GM18858 (cell line): ENCODE measurements at regions not wholly inside any gene's neighbourhood (a gene's known extent, or its start where the extent isn't known, plus 50 kb on each side); places are given as distances from the start of the nearest gene placed in this dataset.
A peak's percentile ranks its signal among the peaks of the same experiment; 100 is the strongest.
"Not testable (repeated sequence)": the region's sequence is repeated elsewhere in the genome, so short reads cannot be mapped to it uniquely, and the experiment has no call there.

ENCODE experiments used
- ATAC-seq: cut with Tn5 transposase; IDR thresholded peaks from one replicate; pipeline ENCODE4 v1.9.1; 2021; ENCODE audit not compliant: unreplicated experiment

DNA sequence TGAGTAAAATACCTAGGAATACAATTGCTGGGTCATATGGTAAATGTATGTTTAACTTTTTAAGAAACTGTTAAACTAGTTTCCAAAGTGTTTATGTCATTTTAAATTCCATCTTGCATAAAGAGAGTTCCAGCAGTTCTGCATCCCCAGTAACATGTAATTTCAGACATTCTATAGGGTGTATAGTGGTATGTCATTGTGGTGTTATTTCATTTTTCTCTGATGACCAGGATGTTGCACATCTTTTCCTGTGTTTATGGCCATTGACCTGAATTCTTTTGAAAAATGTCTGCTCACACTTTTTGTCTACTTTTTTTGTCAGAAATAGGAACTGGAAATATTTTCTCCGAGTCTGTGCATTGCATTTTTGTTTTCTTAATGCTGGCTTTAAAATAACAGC lies 128.9 kb downstream of the TMEM200A start:
- ATAC-seq: no peak

DNA sequence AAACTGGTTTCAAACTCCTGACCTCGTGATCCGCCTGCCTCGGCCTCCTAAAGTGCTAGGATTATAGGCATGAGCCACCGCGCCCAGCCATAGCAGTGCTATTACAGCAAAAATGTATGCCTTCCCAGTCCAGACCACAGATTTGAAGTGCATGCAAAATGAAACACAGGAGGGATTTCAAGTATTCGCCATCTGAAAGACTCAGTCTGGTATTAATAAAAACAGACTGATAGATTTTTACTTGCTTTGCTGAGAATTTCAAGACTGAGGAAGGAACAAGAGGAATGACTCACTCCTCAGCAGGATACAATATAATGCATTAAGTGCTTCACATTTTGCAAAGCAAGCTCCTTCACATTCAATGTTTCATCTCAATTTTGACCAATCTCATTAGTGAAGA lies 134.9 kb downstream of the TMEM200A start:
- no peak for ATAC-seq

DNA sequence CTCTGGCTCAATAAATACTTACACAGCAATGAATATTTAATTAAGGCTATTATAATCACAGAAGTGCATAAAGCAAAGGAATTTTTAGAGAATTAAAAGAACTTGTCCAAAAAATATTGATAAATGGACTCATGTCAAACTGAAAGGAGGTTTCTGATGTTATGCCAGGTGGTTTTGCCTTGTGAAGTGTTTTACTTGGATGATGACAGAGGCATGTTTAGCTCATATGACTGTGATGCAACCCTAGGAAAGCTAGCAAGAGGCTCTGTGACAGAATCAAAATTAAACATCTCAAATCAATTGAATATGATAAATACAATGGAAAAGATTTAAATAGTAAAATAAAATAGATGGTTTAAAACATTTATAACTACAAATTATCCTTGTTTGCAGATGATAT lies 137.3 kb downstream of the TMEM200A start:
- no peak for ATAC-seq

DNA sequence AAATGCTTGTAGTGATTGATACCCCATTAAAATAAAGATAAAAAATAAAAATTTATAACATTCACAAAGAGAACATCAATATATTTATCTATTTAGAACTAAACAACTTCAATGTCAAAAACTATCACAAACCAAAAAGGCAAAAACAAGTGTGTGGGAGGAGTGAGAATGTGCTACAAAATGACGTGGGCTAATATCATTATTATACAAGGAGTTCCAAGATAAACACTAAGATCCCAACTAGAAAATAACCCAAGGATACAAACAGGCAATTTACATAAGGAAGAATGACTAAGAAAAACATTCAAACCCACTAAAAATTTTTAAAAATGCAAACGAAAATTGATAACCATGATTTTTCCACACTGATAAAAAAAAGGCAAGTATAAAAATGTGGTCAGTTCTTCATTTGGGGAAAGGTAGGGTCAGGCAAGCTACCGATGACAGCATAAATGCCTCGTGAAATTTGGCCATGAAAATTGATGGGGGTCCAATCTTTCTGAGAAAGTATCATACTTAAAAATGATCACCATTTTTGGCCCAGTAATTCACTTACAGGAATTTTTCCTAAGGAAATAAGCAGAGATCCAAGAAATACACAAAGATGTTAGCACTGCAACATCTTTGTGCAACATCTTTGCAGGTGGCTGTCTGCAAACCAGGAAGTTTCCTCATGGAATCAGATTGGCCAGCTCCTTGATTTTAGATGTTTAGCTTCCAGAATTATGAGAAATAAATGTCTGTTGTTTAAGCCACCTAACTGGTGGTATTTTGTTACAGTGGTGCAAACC lies 140.2 kb downstream of the TMEM200A start:
- no peak for ATAC-seq

DNA sequence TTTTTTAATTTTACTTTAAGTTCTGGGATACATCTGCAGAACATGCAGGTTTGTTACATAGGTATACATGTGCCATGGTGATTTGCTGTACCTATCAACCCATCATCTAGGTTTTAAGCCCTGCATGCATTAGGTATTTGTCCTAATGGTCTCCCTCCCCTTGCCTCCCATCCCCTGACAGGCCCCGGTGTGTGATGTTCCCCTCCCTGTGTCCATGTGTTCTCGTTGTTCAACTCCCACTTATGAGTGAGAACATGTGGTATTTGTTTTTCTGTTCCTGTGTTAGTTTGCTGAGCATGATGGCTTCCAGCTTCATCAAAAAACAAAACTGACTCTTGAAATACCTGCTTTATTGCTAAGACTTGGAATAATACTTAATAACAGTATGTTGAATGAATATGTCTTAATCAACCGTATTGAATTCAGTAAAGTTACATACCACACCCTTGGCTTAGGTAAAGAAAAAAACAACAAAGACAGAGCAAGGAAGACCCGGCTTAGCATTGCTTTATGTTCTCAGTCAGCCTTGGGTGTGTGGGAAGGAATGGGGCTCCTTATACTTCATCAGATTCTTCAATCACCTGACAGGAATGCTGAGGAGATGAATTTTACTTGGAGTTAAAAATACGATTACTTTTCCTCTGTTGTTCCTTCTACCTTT lies 141.3 kb downstream of the TMEM200A start:
- ATAC-seq: not testable (repeated sequence)

DNA sequence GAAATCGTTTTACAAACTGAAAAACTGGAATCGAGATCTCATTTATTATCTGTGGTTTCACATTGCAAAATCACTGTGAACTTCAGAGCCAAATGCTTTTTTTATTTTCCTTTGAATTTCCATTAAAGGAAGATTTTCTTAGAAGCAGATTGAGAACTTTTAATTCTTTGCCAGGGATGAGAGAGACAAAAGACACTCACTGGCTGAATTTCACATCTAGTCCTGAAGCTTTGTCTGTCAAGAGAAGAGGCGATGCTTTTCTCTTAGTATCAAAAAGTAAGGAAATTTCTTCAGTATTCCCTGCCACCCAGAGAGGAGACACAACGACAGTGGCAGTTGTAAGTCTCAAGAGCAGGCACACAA lies 141.8 kb downstream of the TMEM200A start:
- ATAC-seq: no peak

DNA sequence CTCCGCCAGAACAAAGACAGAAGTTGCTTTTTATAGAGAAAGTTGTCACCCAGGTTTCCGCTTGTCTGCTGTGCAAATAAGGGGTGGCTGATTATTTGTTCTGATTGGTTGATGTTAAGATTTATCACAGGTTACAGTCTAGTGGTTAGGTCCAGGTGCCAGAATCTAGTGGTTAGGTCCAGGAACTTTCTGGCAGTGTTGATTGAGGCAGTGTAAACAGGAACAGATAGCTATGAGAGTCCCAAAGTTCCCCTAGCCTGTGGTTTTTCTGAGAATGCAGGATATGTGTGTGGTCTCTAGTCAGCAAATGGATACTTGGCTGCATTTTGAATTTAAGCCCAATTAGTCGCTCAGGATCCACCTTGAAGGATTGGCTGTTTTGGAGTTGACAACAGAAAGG lies 148.0 kb downstream of the TMEM200A start:
- ATAC-seq: peak; percentile 57

DNA sequence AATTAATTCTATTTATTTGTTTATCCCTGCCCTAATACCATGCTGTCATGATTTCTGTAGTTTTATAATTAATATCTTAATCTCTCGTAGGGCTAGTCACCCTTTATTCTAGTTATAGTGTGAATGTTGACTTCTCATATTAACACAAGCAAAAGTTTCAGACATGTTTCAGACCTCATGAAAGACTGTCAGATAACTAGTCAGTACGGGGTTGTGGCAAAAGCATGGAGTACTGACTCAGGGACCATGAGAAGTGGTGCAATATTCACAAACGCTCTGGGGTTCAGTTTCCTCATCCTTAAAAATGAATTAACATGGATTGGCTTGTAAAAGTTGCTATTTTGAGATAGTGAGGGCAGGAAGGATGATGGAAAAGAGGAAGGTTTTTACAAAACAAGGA lies 148.9 kb downstream of the TMEM200A start:
- no peak for ATAC-seq

DNA sequence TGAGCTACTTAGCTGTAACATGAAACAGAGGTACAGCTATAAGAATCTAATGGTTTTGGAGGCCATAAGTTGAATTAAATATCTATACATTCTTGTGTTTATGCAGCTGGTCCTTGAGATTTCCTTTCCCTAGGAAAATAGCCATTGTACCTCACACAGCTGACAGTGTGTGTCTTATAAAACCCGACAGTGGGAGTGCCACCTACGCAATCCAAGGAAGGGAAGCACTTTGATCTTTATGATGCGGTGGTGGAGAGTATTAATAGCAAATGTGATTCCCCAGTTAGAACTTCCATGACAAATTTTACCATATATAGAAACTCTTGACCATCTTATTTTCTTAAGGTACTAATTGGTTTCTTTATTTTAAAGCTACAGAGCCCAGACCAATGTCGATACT lies 149.5 kb downstream of the TMEM200A start:
- no peak for ATAC-seq

DNA sequence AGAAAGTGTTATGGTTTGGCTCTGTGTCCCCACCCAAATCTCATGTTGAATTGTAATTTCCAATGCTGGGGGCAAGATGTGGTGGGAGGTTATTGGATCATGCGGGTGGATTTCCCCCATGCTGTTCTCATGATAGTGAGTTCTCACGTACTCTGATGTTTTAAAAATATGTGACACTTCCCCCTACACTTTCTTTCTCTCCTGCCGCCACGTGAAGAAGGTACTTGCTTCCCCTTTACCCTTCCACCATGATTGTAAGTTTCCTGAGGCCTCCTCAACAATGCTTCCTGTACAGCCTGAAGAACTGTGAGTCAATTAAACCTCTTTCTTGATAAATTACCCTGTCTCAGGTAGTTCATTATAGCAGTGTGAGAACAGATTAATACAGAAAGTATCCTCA lies 150.8 kb downstream of the TMEM200A start:
- ATAC-seq: no peak

DNA sequence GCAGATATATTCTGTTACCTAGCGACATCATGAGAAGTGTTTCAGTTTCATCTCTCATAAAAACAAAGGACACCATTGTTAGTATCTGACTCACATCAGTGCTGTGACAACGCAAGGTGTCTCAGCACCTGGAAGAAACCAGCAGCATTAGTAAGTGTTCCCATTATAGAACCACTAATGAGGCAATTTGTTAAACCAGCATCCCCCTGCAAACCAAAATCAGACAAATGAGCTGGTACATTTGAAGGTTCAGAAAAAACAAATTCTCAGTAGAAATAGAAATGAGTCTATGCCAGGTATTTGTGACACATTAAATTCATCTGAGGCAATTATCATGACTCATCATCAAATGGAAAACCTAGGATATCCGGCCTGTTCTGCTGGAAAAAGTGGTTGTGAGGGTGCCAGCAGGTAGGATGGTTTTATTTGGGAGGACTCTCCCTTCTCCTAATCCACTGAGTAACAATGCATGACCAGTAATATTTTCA lies 151.7 kb downstream of the TMEM200A start:
- peak; percentile 76 for ATAC-seq

DNA sequence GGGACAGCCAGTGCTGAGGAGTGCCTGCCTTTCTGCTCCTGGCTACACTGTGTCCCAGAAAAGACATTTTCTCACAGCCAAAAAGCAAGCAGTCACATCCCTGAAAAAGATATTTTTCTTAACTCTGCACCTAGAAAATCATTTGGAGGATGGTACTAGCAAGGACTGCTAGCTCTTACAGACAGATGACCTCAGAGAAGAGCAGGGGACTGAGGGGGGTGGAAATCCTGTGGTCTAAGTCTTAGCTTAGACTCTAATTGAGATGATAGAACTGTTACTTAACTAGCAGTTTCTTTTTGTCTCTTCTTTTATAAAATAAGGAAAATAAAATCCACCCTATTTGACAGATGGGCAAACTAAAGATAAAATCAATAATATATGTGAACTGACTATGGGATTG lies 152.8 kb downstream of the TMEM200A start:
- ATAC-seq: no peak

DNA sequence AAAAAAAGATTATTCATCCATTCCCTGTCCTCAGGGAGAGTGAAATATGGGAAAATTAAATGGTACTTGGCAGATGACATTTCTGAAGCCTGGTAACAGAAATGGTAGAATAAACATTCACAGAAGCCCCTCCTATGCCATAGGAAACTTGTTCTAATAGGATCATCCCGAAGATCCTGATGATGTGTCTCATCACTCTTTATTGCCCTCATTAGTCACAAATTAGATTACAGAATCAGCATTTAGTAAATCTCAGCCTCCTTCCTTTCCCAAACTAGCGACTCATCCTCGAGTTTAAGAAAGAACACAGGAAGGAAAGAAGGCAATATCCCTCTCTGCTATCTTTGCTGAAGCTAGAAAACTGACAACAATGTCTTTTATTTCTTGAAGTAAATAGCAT lies 154.4 kb downstream of the TMEM200A start:
- ATAC-seq: no peak

DNA sequence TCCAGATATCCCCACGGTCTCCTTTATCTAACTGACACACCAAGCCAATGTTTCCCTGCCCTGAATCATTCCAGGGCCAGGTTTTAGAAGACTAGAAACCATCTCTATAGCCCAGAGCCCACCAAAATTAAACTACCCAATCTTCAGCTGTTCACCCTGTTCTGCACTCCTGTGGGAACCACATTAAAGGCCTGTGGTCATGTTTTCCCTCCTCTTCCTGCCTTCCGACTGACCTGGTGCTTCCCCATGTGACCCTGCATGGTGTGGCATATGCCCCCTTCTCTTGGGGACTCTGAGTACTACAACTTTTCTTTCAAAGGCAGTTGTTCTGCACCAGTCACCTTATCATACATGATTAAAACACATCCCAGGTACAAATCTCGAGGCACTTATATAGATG lies 155.0 kb downstream of the TMEM200A start:
- no peak for ATAC-seq

DNA sequence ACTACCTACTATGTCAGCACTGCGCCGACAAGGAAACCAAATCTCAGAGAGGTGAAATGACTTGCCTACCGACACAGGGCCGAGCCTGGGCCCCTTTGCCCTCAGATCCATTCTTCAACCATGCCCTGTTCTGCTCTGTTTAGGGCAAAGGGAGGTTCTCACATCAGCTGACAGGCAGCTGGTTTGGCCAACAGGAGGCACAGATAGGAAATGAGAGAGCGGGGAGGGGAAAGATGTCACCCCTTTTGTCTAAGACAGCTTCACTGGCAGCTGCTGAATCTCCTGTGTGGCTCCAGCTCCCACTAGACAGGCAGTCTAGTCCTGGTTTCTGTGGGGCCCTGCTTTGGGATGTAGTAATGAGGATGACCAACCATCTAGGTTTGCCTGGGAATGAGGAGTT lies 158.7 kb downstream of the TMEM200A start:
- ATAC-seq: no peak

DNA sequence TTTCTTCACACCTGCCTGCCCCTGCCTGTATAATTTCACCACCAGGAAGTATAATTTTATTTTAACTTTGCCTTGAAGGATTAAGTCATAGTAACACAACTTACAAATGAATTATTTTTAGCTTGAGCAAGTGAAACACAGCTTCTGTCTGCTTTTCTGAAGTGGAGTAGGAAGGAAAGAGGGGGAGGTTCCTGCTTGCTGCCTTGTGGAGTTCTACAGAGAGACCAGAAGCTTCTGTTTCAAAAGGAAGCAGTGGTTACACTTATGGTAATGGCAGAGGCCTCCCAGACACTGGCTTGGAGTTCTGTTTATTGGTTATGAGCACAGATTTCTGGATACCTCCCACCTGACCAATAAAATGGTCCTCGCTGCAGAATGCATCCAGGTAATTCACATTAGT lies 159.6 kb downstream of the TMEM200A start:
- ATAC-seq: peak; percentile 71

DNA sequence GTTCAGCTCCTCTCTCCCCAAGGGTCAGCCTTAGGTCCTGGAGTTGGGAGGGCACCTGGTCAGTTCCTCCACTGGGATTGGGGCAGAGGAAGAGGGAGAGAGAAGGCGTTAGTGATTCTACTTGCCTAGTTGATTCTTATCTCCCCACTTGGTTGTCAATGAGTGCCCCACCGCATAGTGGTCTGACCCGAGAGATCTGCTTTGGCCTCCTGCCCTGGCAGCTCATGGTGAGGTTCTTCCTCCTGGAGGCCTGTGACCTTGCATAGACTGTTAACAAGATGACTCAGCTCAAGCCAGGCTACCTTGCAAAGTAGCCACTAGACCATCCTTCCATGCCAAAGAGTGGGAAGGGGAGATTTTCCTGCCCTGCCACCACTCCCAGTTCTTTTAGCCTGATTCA lies 160.6 kb downstream of the TMEM200A start:
- no peak for ATAC-seq

DNA sequence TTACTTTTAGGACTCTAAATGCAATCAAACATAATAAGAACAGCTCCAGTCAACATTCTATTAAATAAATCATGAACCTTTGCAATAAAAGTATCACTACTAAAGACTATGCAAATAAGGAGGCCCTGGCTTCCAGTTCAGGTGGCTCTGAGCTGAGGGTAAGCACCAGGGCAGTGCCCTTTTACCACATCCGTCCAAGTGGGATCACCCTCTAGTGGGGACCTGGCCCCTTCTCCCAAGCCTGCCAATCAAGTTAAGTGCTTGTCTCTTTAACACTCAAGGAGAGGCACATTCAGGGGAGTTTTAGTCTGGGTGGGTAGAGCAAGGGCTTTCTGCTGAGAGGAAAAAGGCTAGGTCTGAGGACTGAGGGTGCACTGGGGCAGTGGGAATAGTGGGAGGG lies 161.4 kb downstream of the TMEM200A start:
- no peak for ATAC-seq

DNA sequence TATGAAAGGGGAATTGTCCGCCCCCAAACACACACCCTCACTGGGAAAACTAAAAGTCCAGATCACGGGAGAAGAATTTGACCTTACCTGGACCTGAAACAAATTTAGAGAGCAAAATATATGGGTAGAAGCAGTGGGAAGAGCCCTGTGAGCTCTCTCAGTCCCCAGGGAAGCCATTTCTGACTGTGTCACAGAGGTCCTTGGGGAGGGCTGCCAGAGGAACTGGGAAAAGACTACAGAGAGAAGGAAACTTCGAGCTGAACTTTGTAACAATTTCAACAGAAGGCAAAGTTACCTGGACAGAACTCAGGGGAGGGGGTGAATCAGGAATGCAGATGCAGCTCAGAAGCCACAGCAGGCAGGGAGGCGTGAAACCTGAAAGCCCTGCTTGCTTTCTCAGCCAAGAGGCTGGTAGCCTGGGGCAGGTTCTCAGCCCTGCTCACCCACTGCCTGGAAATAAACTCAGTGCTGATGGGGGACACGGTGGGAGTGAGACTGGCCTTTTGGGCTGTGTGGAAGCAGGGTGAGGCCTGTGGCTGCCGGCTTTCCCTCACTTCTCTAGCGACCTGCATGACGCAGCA lies 163.8 kb downstream of the TMEM200A start:
- no peak for ATAC-seq

DNA sequence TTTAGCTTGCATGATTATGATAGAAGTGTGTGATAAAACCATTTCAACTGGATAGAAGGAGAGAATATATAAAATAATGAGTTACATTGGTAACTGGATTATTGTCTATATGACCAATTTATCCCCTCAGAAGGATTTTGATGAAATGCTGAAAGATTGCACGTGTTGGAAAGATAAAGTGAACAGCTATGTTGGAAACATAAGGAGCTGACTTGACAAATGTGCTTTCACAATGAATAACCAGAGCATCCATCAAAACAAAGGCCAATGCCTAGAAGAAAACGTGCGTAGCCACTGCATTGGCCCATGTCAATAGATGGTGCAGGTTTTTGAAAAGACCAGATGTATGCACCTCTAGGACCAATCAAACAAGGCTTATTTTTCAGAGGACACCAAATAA lies 168.8 kb downstream of the TMEM200A start:
- ATAC-seq: no peak

DNA sequence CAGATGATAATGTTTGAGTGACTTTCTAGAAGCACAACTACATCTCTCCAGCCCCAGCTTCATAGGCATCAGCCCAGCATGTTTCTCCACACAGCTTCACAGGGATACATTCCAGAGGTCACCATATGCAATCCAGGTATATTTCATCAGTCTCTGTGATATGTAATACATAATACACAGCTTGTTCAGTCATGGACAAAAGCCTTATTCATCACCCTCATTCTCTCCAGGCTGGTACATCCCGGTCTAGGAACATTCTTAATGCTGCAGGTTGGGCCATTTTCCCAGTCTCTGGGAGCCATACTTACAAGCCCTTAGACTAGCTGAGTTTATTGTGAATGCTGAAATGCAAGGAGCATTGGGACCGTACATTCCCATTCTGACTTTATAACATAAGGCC lies 169.4 kb downstream of the TMEM200A start:
- ATAC-seq: no peak

DNA sequence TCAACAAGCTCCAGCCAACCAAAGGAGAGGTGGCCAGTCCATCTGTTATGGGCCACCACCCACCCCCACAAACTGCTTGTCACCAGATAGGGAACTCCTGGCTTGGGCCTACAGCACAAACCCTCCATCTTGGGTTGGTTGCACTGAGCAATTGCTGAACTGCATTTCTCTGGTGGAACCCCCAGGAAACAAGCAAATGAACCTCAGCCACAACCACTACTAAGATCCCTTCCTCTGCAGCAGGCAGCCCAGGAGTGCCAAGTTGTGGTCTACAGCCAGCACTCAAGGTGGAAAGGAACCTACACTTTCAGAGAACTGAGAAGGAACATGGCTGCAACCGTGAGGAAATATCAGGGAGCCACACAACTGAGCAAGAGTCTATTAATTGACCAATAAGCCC lies 171.6 kb downstream of the TMEM200A start:
- no peak for ATAC-seq
